Astrocyte (in vitro differentiated cells and primary cell): ENCODE measurements at regions not wholly inside any gene's neighbourhood (a gene's known extent, or its start where the extent isn't known, plus 50 kb on each side); places are given as distances from the start of the nearest gene placed in this dataset.
A peak's percentile ranks its signal among the peaks of the same experiment; 100 is the strongest.

Experiments
- DNase-seq: peaks from one replicate; pipeline ENCODE4 v3.0.0-alpha.2; 2010; ENCODE audit warnings: low read depth
- FAIRE-seq: peaks from 2 replicates; lab custom pipeline; 2011; peaks lifted over from hg19 to GRCh38; lab: Jason Lieb, UNC
- H2AFZ ChIP-seq: 2 replicates; pipeline ENCODE4 v1.6.0; 2012; ENCODE audit warnings: low read depth, low read length, inconsistent platforms
- H3K27ac ChIP-seq: 2 replicates; pipeline ENCODE4 v1.5.1; 2011; ENCODE audit warnings: low read depth, low read length, inconsistent platforms
- H3K27me3 ChIP-seq: 2 replicates; pipeline ENCODE4 v1.6.0; 2011; ENCODE audit warnings: low read length, inconsistent platforms; ENCODE audit not compliant: insufficient read depth
- H3K36me3 ChIP-seq: 2 replicates; pipeline ENCODE4 v1.5.1; 2011; ENCODE audit warnings: low read length, inconsistent platforms; ENCODE audit not compliant: insufficient read depth
- H3K4me1 ChIP-seq: 2 replicates; pipeline ENCODE4 v1.5.1; 2011; ENCODE audit warnings: low read length, inconsistent platforms; ENCODE audit not compliant: insufficient read depth
- H3K4me2 ChIP-seq: 2 replicates; pipeline ENCODE4 v1.6.0; 2012; ENCODE audit warnings: low read length, inconsistent platforms
- H3K4me3 ChIP-seq: 2 replicates; pipeline ENCODE4 v1.5.1; 2011; ENCODE audit warnings: low read depth, mild to moderate bottlenecking, low read length, inconsistent platforms; ENCODE audit not compliant: insufficient read depth
- H3K79me2 ChIP-seq: 2 replicates; pipeline ENCODE4 v1.6.0; 2012; ENCODE audit warnings: mild to moderate bottlenecking, low read length, inconsistent platforms; ENCODE audit not compliant: insufficient read depth
- H3K9ac ChIP-seq: 2 replicates; pipeline ENCODE4 v1.6.0; 2012; ENCODE audit warnings: mild to moderate bottlenecking, low read length, inconsistent platforms
- H3K9me3 ChIP-seq: 2 replicates; pipeline ENCODE4 v1.5.1; 2012; ENCODE audit warnings: low read depth, mild to moderate bottlenecking, low read length, inconsistent platforms; ENCODE audit not compliant: insufficient read depth
- H4K20me1 ChIP-seq: 2 replicates; pipeline ENCODE4 v1.6.0; 2012; ENCODE audit warnings: low read length, inconsistent platforms; ENCODE audit not compliant: insufficient read depth
- H3K27ac Mint-ChIP-seq: one replicate; pipeline ENCODE4 v1.8.0; 2021; ENCODE audit warnings: mild to moderate bottlenecking, mixed read lengths; ENCODE audit not compliant: unreplicated experiment
- H3K27me3 Mint-ChIP-seq: one replicate; pipeline ENCODE4 v1.8.0; 2021; ENCODE audit warnings: low read depth, mixed read lengths; ENCODE audit not compliant: unreplicated experiment
- H3K36me3 Mint-ChIP-seq: one replicate; pipeline ENCODE4 v1.8.0; 2021; ENCODE audit warnings: low read depth, mixed read lengths; ENCODE audit not compliant: unreplicated experiment
- H3K4me1 Mint-ChIP-seq: one replicate; pipeline ENCODE4 v1.8.0; 2021; ENCODE audit warnings: low read depth, mixed read lengths; ENCODE audit not compliant: unreplicated experiment
- H3K4me3 Mint-ChIP-seq: one replicate; pipeline ENCODE4 v1.8.0; 2021; ENCODE audit warnings: mild to moderate bottlenecking, moderate library complexity, mixed read lengths; ENCODE audit not compliant: unreplicated experiment
- H3K9me3 Mint-ChIP-seq: one replicate; pipeline ENCODE4 v1.8.0; 2021; ENCODE audit warnings: mild to moderate bottlenecking, mixed read lengths; ENCODE audit not compliant: unreplicated experiment
- EZH2 ChIP-seq: IDR thresholded peaks from 2 replicates; pipeline ENCODE4 v1.6.1; 2012; ENCODE audit warnings: mild to moderate bottlenecking, low read length, inconsistent platforms; ENCODE audit not compliant: insufficient read depth
- TF ChIP-seq, protein P1 (sequence below): IDR thresholded peaks from 2 replicates; pipeline ENCODE4 v1.5.1; 2011; ENCODE audit warnings: low read depth, mild to moderate bottlenecking, inconsistent platforms, low read length, moderate library complexity; ENCODE audit not compliant: insufficient read depth

GRCh38 chr11:92596596-92597317 is 372.1 kb downstream of the FAT3 start:
- no peak overlapping the region for H3K9ac ChIP-seq
- H3K4me1 ChIP-seq, result peaks cover 2% of the 10 kb centered on the region
- no peak for FAIRE-seq

DNA sequence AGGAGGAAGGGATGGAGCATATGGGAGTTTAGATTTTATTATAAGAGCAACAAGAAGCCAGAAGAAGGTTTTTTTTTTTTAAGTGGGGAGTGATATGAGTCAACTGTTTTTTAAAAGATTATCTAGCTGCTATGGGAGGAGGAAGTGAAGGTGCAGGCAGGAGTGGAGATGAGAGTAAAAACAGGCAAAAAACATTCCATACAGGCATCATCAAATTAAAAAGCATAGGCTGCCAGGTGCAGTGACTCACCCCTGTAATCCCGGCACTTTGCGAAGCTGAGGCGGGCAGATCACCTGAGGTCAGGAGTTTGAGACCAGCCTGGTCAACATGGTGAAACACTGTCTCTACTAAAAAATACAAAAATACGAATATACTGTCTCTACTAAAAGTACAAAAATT is 368.4 kb upstream of the MTNR1B start:
- H3K79me2 ChIP-seq, result no peaks in the 10 kb centered on the region
- no peak for TF ChIP-seq EZH2
- TF ChIP-seq, protein P1, sequence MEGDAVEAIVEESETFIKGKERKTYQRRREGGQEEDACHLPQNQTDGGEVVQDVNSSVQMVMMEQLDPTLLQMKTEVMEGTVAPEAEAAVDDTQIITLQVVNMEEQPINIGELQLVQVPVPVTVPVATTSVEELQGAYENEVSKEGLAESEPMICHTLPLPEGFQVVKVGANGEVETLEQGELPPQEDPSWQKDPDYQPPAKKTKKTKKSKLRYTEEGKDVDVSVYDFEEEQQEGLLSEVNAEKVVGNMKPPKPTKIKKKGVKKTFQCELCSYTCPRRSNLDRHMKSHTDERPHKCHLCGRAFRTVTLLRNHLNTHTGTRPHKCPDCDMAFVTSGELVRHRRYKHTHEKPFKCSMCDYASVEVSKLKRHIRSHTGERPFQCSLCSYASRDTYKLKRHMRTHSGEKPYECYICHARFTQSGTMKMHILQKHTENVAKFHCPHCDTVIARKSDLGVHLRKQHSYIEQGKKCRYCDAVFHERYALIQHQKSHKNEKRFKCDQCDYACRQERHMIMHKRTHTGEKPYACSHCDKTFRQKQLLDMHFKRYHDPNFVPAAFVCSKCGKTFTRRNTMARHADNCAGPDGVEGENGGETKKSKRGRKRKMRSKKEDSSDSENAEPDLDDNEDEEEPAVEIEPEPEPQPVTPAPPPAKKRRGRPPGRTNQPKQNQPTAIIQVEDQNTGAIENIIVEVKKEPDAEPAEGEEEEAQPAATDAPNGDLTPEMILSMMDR, result no peak
- H4K20me1 ChIP-seq, result no peaks in the 10 kb centered on the region
- H3K27ac Mint-ChIP-seq, result no peak overlapping the region
- H3K4me3 Mint-ChIP-seq, result no peak overlapping the region
- H3K27ac ChIP-seq, result no peak overlapping the region
- peaks cover 18% of the 10 kb centered on the region for H3K4me1 Mint-ChIP-seq
- H3K27me3 ChIP-seq, result no peaks in the 10 kb centered on the region
- DNase-seq (no peak), FAIRE-seq (no peak)
- H3K9ac ChIP-seq, result no peak overlapping the region
- H3K9me3 ChIP-seq, result no peaks in the 10 kb centered on the region
- H3K36me3 ChIP-seq, result no peaks in the 10 kb centered on the region
- peaks cover 3% of the 10 kb centered on the region for H3K9me3 Mint-ChIP-seq
- peaks cover 2% of the 10 kb centered on the region for H3K4me1 ChIP-seq
- no peak overlapping the region for H2AFZ ChIP-seq
- H3K27me3 Mint-ChIP-seq, result no peaks in the 10 kb centered on the region
- no peak overlapping the region for H3K4me2 ChIP-seq
- no peak overlapping the region for H3K4me3 ChIP-seq
- H3K36me3 Mint-ChIP-seq, result peaks cover 4% of the 10 kb centered on the region

More at GRCh38 chr11:92596596-92597317, 372.1 kb downstream of the FAT3 start:
- Histone ChIP-seq H3K4me3 (no peak overlapping the region), H3K79me2 (no peaks in the 10 kb centered on the region), H3K4me2 (peak overlapping the region; percentile 37), H3K27me3 (no peaks in the 10 kb centered on the region), H3K27ac (peak overlapping the region; percentile 50), H3K9me3 (no peaks in the 10 kb centered on the region), H3K36me3 (no peaks in the 10 kb centered on the region), H2AFZ (no peak overlapping the region), H4K20me1 (no peaks in the 10 kb centered on the region)
- DNase-seq, result peak; percentile 54
- H3K4me1 Mint-ChIP-seq, result peaks cover 22% of the 10 kb centered on the region
- TF ChIP-seq, protein P1, result no peak
- peak overlapping the region; percentile 55 for H3K27ac Mint-ChIP-seq
- no peak overlapping the region for H3K4me3 Mint-ChIP-seq
- peaks cover 4% of the 10 kb centered on the region for H3K36me3 Mint-ChIP-seq
- no peaks in the 10 kb centered on the region for H3K27me3 Mint-ChIP-seq
- H3K9me3 Mint-ChIP-seq, result peaks cover 3% of the 10 kb centered on the region

DNA sequence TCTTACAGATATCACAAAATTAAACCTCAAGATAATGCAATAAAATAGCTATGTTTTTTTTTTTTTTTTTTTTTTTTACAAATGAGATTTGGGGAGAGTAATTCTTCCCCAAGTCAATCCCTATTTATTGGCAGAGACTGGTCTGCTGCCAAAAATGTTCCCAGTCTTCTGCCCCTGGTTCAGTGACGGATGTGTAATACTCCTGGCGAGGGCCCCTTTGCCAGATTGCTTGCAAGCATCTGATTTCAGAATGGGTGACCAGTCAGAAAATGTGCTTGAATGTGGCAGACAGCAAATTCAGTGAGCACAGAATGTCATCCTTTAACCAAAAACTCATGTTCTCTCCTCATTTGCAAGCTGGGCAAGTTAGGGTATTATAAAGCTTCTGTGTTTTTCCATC is 363.8 kb upstream of the MTNR1B start:
- H3K9ac ChIP-seq, result no peak overlapping the region
- H3K36me3 Mint-ChIP-seq, result peaks cover 4% of the 10 kb centered on the region
- H3K79me2 ChIP-seq, result no peaks in the 10 kb centered on the region
- no peaks in the 10 kb centered on the region for H3K9me3 ChIP-seq
- H3K27ac ChIP-seq, result no peak overlapping the region
- DNase-seq (no peak), FAIRE-seq (no peak)
- no peaks in the 10 kb centered on the region for H3K27me3 ChIP-seq
- H3K9me3 Mint-ChIP-seq, result no peaks in the 10 kb centered on the region
- no peaks in the 10 kb centered on the region for H3K36me3 ChIP-seq
- no peaks in the 10 kb centered on the region for H3K27me3 Mint-ChIP-seq
- H2AFZ ChIP-seq, result no peak overlapping the region
- peaks cover 5% of the 10 kb centered on the region for H3K4me1 Mint-ChIP-seq
- H3K27ac Mint-ChIP-seq, result no peak overlapping the region
- TF ChIP-seq, protein P1, result no peak
- no peak for TF ChIP-seq EZH2
- no peak overlapping the region for H3K4me2 ChIP-seq
- H3K4me3 ChIP-seq, result no peak overlapping the region
- H3K4me1 ChIP-seq, result no peaks in the 10 kb centered on the region
- H4K20me1 ChIP-seq, result no peaks in the 10 kb centered on the region
- H3K4me3 Mint-ChIP-seq, result no peak overlapping the region
